Stomach (tissue), 8 donors: ENCODE measurements at regions not wholly inside any gene's neighbourhood (a gene's known extent, or its start where the extent isn't known, plus 50 kb on each side); places are given as distances from the start of the nearest gene placed in this dataset.

Source experiments
- DNase-seq, 2 donors: peaks; one replicate each; pipeline versions ENCODE4 v3.0.0 to v3.0.0-alpha.2; 2013 to 2019
- H3K27ac ChIP-seq, 5 donors: fragments of 200-600 bp in 4 of 5; sonication (generic) in 4 of 5; one replicate each; pipeline ENCODE4 v1.5.1; 2013 to 2019; ENCODE audit warnings: mild to moderate bottlenecking in 1 of 5, moderate library complexity in 1 of 5
- H3K27me3 ChIP-seq, 3 donors: fragments of 200-600 bp; sonication (generic); one replicate each; pipeline ENCODE4 v1.5.1; 2017 to 2019; ENCODE audit warnings: mixed run types in 1 of 3
- H3K36me3 ChIP-seq, 4 donors: fragments of 200-600 bp; sonication (generic); 1 replicate in 3 of 4; 2 replicates in 1 of 4; pipeline ENCODE4 v1.5.1; 2016 to 2019
- H3K4me1 ChIP-seq, 4 donors: fragments of 200-600 bp; sonication (generic); one replicate each; pipeline ENCODE4 v1.5.1; 2016 to 2019
- H3K4me3 ChIP-seq, 4 donors: fragments of 200-600 bp; sonication (generic) in 3 of 4; one replicate each; pipeline ENCODE4 v1.5.1; 2016 to 2019; ENCODE audit warnings: mild to moderate bottlenecking in 1 of 4
- H3K9me3 ChIP-seq, 4 donors: fragments of 200-600 bp; sonication (generic); one replicate each; pipeline ENCODE4 v1.5.1; 2016 to 2019
- CTCF ChIP-seq, 7 experiments: fragments of 450-650 bp in 4 of 7; fragments of 200-600 bp in 3 of 7; sonication (generic) in 3 of 7; IDR thresholded peaks; one replicate each; pipeline ENCODE4 v1.5.1; 2016 to 2019; ENCODE audit warnings: antibody characterized with exemption in 7 of 7, control low read depth in 2 of 7, mild to moderate bottlenecking in 1 of 7
- EP300 ChIP-seq: sonication (generic); formaldehyde crosslinking; IDR thresholded peaks from one replicate; pipeline ENCODE4 v1.6.1; 2017; ENCODE audit warnings: antibody characterized with exemption
- POLR2A ChIP-seq, 4 donors: fragments of 450-650 bp; IDR thresholded peaks; one replicate each; pipeline ENCODE4 v1.6.1; 2016; ENCODE audit warnings: antibody characterized with exemption in 4 of 4, control low read depth in 2 of 4, mild to moderate bottlenecking in 1 of 4, moderate library complexity in 1 of 4
- POLR2AphosphoS5 ChIP-seq, 3 donors: sonication (generic); formaldehyde crosslinking; IDR thresholded peaks; one replicate each; pipeline ENCODE4 v1.6.1; 2016; ENCODE audit warnings: antibody characterized with exemption in 3 of 3
- WGBS, 5 donors: extraction: QIAGEN DNeasy Blood & Tissue Kit in 3 of 5; methylation state at CpG; one replicate each; pipeline versions ENCODE4 v1.1.5 to v1.1.7; 2013 to 2018; 5-methylcytosine and 5-hydroxymethylcytosine counted together
- intact Hi-C: fragments of 100-400 bp; cut with DNase I; formaldehyde crosslinking; loops from one replicate; pipeline ENCODE4 v1.15.1; 2023; ENCODE audit warnings: low total_unique reads
- donor health status: healthy with polysubstance abuse.
- donor health status: Bipolar disorder and iron deficiency.
- donor health status: healthy.

GRCh38 chr4:24256547-24256946, 327.8 kb downstream of the DHX15 start:
- H3K9me3 ChIP-seq, result no peaks in the 10 kb centered on the region
- intact Hi-C loops, result no loop called here
- H3K27me3 ChIP-seq, result no peaks in the 10 kb centered on the region
- WGBS, 5 donors, result 31 to 38% (median 35%) methylated on average over 5 of the region's 5 CpGs
- no peak overlapping the region for H3K27ac ChIP-seq
- H3K4me1 ChIP-seq, result no peaks in the 10 kb centered on the region
- no peaks in the 10 kb centered on the region for H3K36me3 ChIP-seq
- DNase-seq, result no peak
- no peak overlapping the region for H3K4me3 ChIP-seq
- no peak for TF ChIP-seq POLR2AphosphoS5 (IDR thresholded peaks at IDR 0.05)
- TF ChIP-seq POLR2A (IDR thresholded peaks at IDR 0.05), result no peak
- no peak for TF ChIP-seq CTCF (IDR thresholded peaks at IDR 0.05)
- TF ChIP-seq EP300, result no peak

GRCh38 chr4:24256066-24256465, 328.3 kb downstream of the DHX15 start:
- 33 to 55% (median 41%) methylated on average over 4 of the region's 4 CpGs for WGBS, 5 donors
- H3K36me3 ChIP-seq, result no peaks in the 10 kb centered on the region
- DNase-seq, result no peak
- H3K4me1 ChIP-seq, result no peaks in the 10 kb centered on the region
- no peak overlapping the region for H3K27ac ChIP-seq
- intact Hi-C loops, result no loop called here
- no peak overlapping the region for H3K4me3 ChIP-seq
- no peak for TF ChIP-seq CTCF (IDR thresholded peaks at IDR 0.05)
- TF ChIP-seq POLR2AphosphoS5 (IDR thresholded peaks at IDR 0.05), result no peak
- H3K27me3 ChIP-seq, result no peaks in the 10 kb centered on the region
- no peaks in the 10 kb centered on the region for H3K9me3 ChIP-seq

- intact Hi-C loops, result no loop called here
- no peak for DNase-seq
These were observed 332.2 kb downstream of the DHX15 start for GRCh38 chr4:24252121-24252520.

GRCh38 chr4:24251589-24251988, 332.8 kb downstream of the DHX15 start:
- Histone ChIP-seq H3K9me3 (no peaks in the 10 kb centered on the region), H3K4me3 (no peak overlapping the region), H3K27ac (no peak overlapping the region), H3K27me3 (no peaks in the 10 kb centered on the region), H3K4me1 (peaks cover 0 to 15% (median 5%) of the 10 kb centered on the region in 4 donors), H3K36me3 (no peaks in the 10 kb centered on the region)
- intact Hi-C loops, result no loop called here
- TF ChIP-seq POLR2A (IDR thresholded peaks at IDR 0.05) (no peak), EP300 (no peak), CTCF (IDR thresholded peaks at IDR 0.05) (no peak), POLR2AphosphoS5 (IDR thresholded peaks at IDR 0.05) (no peak)
- 56 to 84% (median 62%) methylated on average over 2 of the region's 2 CpGs for WGBS, 5 donors
- no peak for DNase-seq

More at GRCh38 chr4:24252121-24252520, 332.2 kb downstream of the DHX15 start:
- H3K4me3 ChIP-seq, result no peak overlapping the region
- 16 to 36% (median 23%) methylated on average over 2 of the region's 2 CpGs for WGBS, 5 donors
- no peak for TF ChIP-seq EP300
- TF ChIP-seq CTCF (IDR thresholded peaks at IDR 0.05), result no peak
- no peak for TF ChIP-seq POLR2AphosphoS5 (IDR thresholded peaks at IDR 0.05)
- TF ChIP-seq POLR2A (IDR thresholded peaks at IDR 0.05), result no peak
- H3K27me3 ChIP-seq, result no peaks in the 10 kb centered on the region
- no peak overlapping the region for H3K27ac ChIP-seq
- H3K4me1 ChIP-seq, result peaks cover 0 to 15% (median 5%) of the 10 kb centered on the region in 4 donors
- H3K9me3 ChIP-seq, result no peaks in the 10 kb centered on the region
- no peaks in the 10 kb centered on the region for H3K36me3 ChIP-seq
